HCT116 (cell line): ENCODE measurements at regions not wholly inside any gene's neighbourhood (a gene's known extent, or its start where the extent isn't known, plus 50 kb on each side); places are given as distances from the start of the nearest gene placed in this dataset.

ENCODE experiments used
- ATAC-seq: fragments of 200-7000 bp; cut with Tn5 transposase; 2 replicates; pipeline ENCODE4 v1.9.1; 2020; ENCODE audit warnings: mild to moderate bottlenecking, moderate library complexity
- BruUV-seq: library from RNA; stranded (reverse); fragments of 400-500 nt; replicated peaks from 2 replicates; lab custom pipeline; 2021; lab: Mats Ljungman, UMichigan
- CTCF ChIA-PET: fragments of 300-600 bp; sonication (Branson Sonifier 250); formaldehyde crosslinking; loops from one replicate; lab custom pipeline; 2021; ENCODE audit warnings: antibody characterized with exemption; lab: Charles Lee
- POLR2A ChIA-PET: fragments of 300-600, 350-600 bp; sonication (Branson Sonifier 250); formaldehyde crosslinking; loops from one replicate; lab custom pipeline; 2021; ENCODE audit warnings: antibody characterized with exemption; lab: Charles Lee
- RAD21 ChIA-PET, 2 experiments: fragments of 300-600 bp; sonication (Branson Sonifier 250); formaldehyde crosslinking; loops; one replicate each; lab custom pipeline; 2023; ENCODE audit warnings: low total read pairs in 2 of 2; ENCODE audit not compliant: uncharacterized antibody in 2 of 2, unreplicated experiment in 2 of 2, low non-redundant PET in 1 of 2; lab: Charles Lee
- DNase-seq: peaks from one replicate; pipeline ENCODE4 v3.0.0-alpha.2; 2010; ENCODE audit warnings: low read depth, low spot score
- H2AFZ ChIP-seq: fragments of 200-600 bp; shearing (Covaris generic), sonication (generic); 2 replicates; pipeline ENCODE4 v1.6.1; 2017; ENCODE audit warnings: low read depth, mixed run types, mixed read lengths, antibody characterized with exemption, low read length; ENCODE audit not compliant: poor library complexity, severe bottlenecking
- H3K27ac ChIP-seq: 2 replicates; pipeline ENCODE4 v1.5.1; 2012; ENCODE audit warnings: low read depth, low read length
- H3K27me3 ChIP-seq: fragments of 200-600 bp; sonication (generic); 2 replicates; pipeline ENCODE4 v1.6.1; 2016; ENCODE audit warnings: mixed run types, low read length, mixed read lengths; ENCODE audit not compliant: insufficient read depth
- H3K36me3 ChIP-seq, 2 experiments: fragments of 200-500 bp in 1 of 2; fragments of 200-600 bp in 1 of 2; sonication (Bioruptor generic) in 1 of 2; sonication (generic) in 1 of 2; 2 replicates each; pipeline versions ENCODE4 v1.5.1 to v1.6.1; 2014 to 2016; ENCODE audit warnings: low read length in 2 of 2, inconsistent platforms in 1 of 2, mixed read lengths in 1 of 2, mixed run types in 1 of 2; ENCODE audit not compliant: insufficient read depth in 2 of 2, control insufficient read depth in 1 of 2
- H3K4me1 ChIP-seq, 2 experiments: fragments of 200-600 bp in 1 of 2; sonication (generic) in 1 of 2; 2 replicates each; pipeline versions ENCODE4 v1.5.1 to v1.6.1; 2012 to 2017; ENCODE audit warnings: low read length in 2 of 2, inconsistent platforms in 1 of 2, mild to moderate bottlenecking in 1 of 2, mixed read lengths in 1 of 2, mixed run types in 1 of 2, moderate library complexity in 1 of 2; ENCODE audit not compliant: insufficient read depth in 2 of 2, control insufficient read depth in 1 of 2
- H3K4me2 ChIP-seq: fragments of 200-600 bp; sonication (generic); 2 replicates; pipeline ENCODE4 v1.6.1; 2017; ENCODE audit warnings: mixed run types, low read length, mixed read lengths
- H3K4me3 ChIP-seq, 2 experiments: fragments of 200-600 bp in 1 of 2; sonication (generic) in 1 of 2; replicated peaks in 1 of 2; 2 replicates each; pipeline ENCODE4 v1.5.1; 2011 to 2016; ENCODE audit warnings: low read length in 2 of 2, control low read depth in 1 of 2, low read depth in 1 of 2, mild to moderate bottlenecking in 1 of 2, mixed read lengths in 1 of 2, mixed run types in 1 of 2
- H3K79me2 ChIP-seq: fragments of 200-600 bp; sonication (generic); 2 replicates; pipeline ENCODE4 v1.6.1; 2017; ENCODE audit warnings: mild to moderate bottlenecking, mixed run types, low read length, moderate library complexity, mixed read lengths; ENCODE audit not compliant: insufficient read depth
- H3K9ac ChIP-seq: fragments of 200-600 bp; sonication (generic); 2 replicates; pipeline ENCODE4 v1.6.1; 2016; ENCODE audit warnings: low read length, mixed read lengths
- H3K9me2 ChIP-seq: fragments of 200-600 bp; sonication (generic), shearing (Covaris generic); 2 replicates; pipeline ENCODE4 v1.6.1; 2017; ENCODE audit warnings: mixed run types, mild to moderate bottlenecking, moderate library complexity; ENCODE audit not compliant: insufficient read depth
- H3K9me3 ChIP-seq, 2 experiments: fragments of 200-500 bp in 1 of 2; fragments of 200-600 bp in 1 of 2; sonication (Bioruptor generic) in 1 of 2; sonication (generic) in 1 of 2; 2 replicates each; pipeline ENCODE4 v1.6.1; 2014 to 2017; ENCODE audit warnings: low read length in 2 of 2, mixed read lengths in 2 of 2, inconsistent platforms in 1 of 2, low read depth in 1 of 2, mild to moderate bottlenecking in 1 of 2, mixed run types in 1 of 2, moderate library complexity in 1 of 2; ENCODE audit not compliant: control insufficient read depth in 1 of 2, insufficient read depth in 1 of 2
- H4K20me1 ChIP-seq: fragments of 200-600 bp; sonication (generic), shearing (Covaris generic); 2 replicates; pipeline ENCODE4 v1.6.1; 2017; ENCODE audit warnings: mixed run types, mild to moderate bottlenecking, moderate library complexity; ENCODE audit not compliant: insufficient read depth
- ATF3 ChIP-seq: IDR thresholded peaks from 2 replicates; pipeline ENCODE4 v1.6.1; 2012
- CBX3 ChIP-seq: IDR thresholded peaks from 2 replicates; pipeline ENCODE4 v1.6.1; 2012; ENCODE audit warnings: low read depth
- CEBPB ChIP-seq: IDR thresholded peaks from 2 replicates; pipeline ENCODE4 v1.6.1; 2012; ENCODE audit warnings: low read depth
- CTCF ChIP-seq, 3 experiments: fragments of 200-600 bp in 1 of 3; sonication (generic) in 1 of 3; IDR thresholded peaks in 2 of 3; conservative IDR thresholded peaks in 1 of 3; 2 replicates each; pipeline ENCODE4 v1.5.1; 2012 to 2017; ENCODE audit warnings: low read depth in 2 of 3, low read length in 2 of 3, antibody characterized with exemption in 1 of 3, borderline replicate concordance in 1 of 3, control low read depth in 1 of 3, mild to moderate bottlenecking in 1 of 3, mixed read lengths in 1 of 3, mixed run types in 1 of 3, moderate library complexity in 1 of 3; ENCODE audit not compliant: insufficient read depth in 1 of 3
- EZH2 ChIP-seq: fragments of 200-600 bp; sonication (generic); IDR thresholded peaks from 2 replicates; pipeline ENCODE4 v1.6.1; 2017; ENCODE audit warnings: antibody characterized with exemption, mixed run types
- EZH2phosphoT487 ChIP-seq: fragments of 200-600 bp; IDR thresholded peaks from 2 replicates; pipeline ENCODE4 v1.6.1; 2018; ENCODE audit warnings: antibody characterized with exemption, borderline replicate concordance
- POLR2A ChIP-seq: IDR thresholded peaks from 2 replicates; pipeline ENCODE4 v1.7.0; 2011; ENCODE audit warnings: borderline replicate concordance; ENCODE audit not compliant: insufficient read depth, insufficient read length; ENCODE audit errors: extremely low read depth
- POLR2AphosphoS5 ChIP-seq: IDR thresholded peaks from 2 replicates; pipeline ENCODE4 v1.6.1; 2011; ENCODE audit warnings: mild to moderate bottlenecking, low read depth, low read length, moderate library complexity
- RAD21 ChIP-seq: IDR thresholded peaks from 2 replicates; pipeline ENCODE4 v1.6.1; 2012; ENCODE audit warnings: low read depth, mild to moderate bottlenecking
- SIN3A ChIP-seq: IDR thresholded peaks from 2 replicates; pipeline ENCODE4 v1.6.1; 2012; ENCODE audit warnings: low read depth
- SP1 ChIP-seq: IDR thresholded peaks from 2 replicates; pipeline ENCODE4 v1.6.1; 2012; ENCODE audit warnings: low read depth
- SRF ChIP-seq: IDR thresholded peaks from 2 replicates; pipeline ENCODE4 v1.6.1; 2012; ENCODE audit warnings: low read depth
- TCF7L2 ChIP-seq: IDR thresholded peaks from 2 replicates; pipeline ENCODE4 v1.7.0; 2011; ENCODE audit warnings: borderline replicate concordance, inconsistent platforms; ENCODE audit not compliant: insufficient read depth, insufficient read length; ENCODE audit errors: extremely low read depth
- ZBTB33 ChIP-seq: IDR thresholded peaks from 2 replicates; pipeline ENCODE4 v1.6.1; 2011; ENCODE audit warnings: mild to moderate bottlenecking, low read length, moderate library complexity; ENCODE audit not compliant: insufficient replicate concordance; ENCODE audit errors: extremely low read depth
- ZNF274 ChIP-seq: fragments of 200-500 bp; sonication (Bioruptor generic); IDR thresholded peaks from 2 replicates; pipeline ENCODE4 v1.6.1; 2014; ENCODE audit warnings: mild to moderate bottlenecking, low read depth, low read length, inconsistent platforms
- intact Hi-C: fragments of 100-400 bp; cut with micrococcal nuclease; formaldehyde crosslinking; loops from 2 replicates; pipeline ENCODE4 v1.10.0; 2022

GRCh38 chr1:185654199-185654951 lies 79.8 kb upstream of the HMCN1 start:
- H3K4me2 ChIP-seq, result no peak overlapping the region
- H3K9me3 ChIP-seq, result no peaks in the 10 kb centered on the region
- H3K36me3 ChIP-seq, result no peaks in the 10 kb centered on the region
- H4K20me1 ChIP-seq, result no peaks in the 10 kb centered on the region
- no TSS peak for BruUV-seq
- no peak overlapping the region for H2AFZ ChIP-seq
- no peaks in the 10 kb centered on the region for H3K27me3 ChIP-seq
- no peaks in the 10 kb centered on the region for H3K79me2 ChIP-seq
- H3K4me1 ChIP-seq, result no peaks in the 10 kb centered on the region
- RAD21 ChIA-PET, result no interaction called here
- no peak overlapping the region for H3K27ac ChIP-seq
- intact Hi-C loops, result no loop called here
- no peak for ATAC-seq
- POLR2A ChIA-PET, result no interaction called here
- H3K9me2 ChIP-seq, result no peaks in the 10 kb centered on the region
- no peak for DNase-seq
- TF ChIP-seq SIN3A (no peak), RAD21 (no peak), SRF (no peak), CEBPB (no peak), CBX3 (no peak), ZNF274 (no peak), EZH2phosphoT487 (no peak), POLR2AphosphoS5 (no peak), SP1 (no peak), ZBTB33 (no peak), POLR2A (no peak), ATF3 (no peak), TCF7L2 (no peak), EZH2 (no peak), CTCF (IDR thresholded peaks at IDR 0.05 in 2 of 3, conservative IDR thresholded peaks at IDR 0.05 in 1 of 3; ENCODE audit: borderline replicate concordance in 1 of 3, insufficient read depth in 1 of 3, low read depth in 2 of 3, low read length in 2 of 3) (no peak)
- H3K9ac ChIP-seq, result no peak overlapping the region
- CTCF ChIA-PET, result interaction anchor here (0.9 kb wide), 1 partner anchor 26 kb away, joined by 3 read pairs; no protein-coding TSS in a partner anchor
- H3K4me3 ChIP-seq, result no peak overlapping the region
